H1 (cell line): ENCODE measurements at regions not wholly inside any gene's neighbourhood (a gene's known extent, or its start where the extent isn't known, plus 50 kb on each side); places are given as distances from the start of the nearest gene placed in this dataset.
"Not testable (repeated sequence)": the region's sequence is repeated elsewhere in the genome, so short reads cannot be mapped to it uniquely, and the experiment has no call there.

Source experiments
- CTCF ChIA-PET: fragments of 300-600 bp; sonication (Branson Sonifier 250); formaldehyde crosslinking; loops from one replicate; lab custom pipeline; 2021; ENCODE audit not compliant: partially characterized antibody; lab: Charles Lee
- POLR2A ChIA-PET: fragments of 300-600 bp; sonication (Branson Sonifier 250); formaldehyde crosslinking; loops from one replicate; lab custom pipeline; 2021; ENCODE audit warnings: inconsistent platforms; ENCODE audit not compliant: partially characterized antibody; lab: Charles Lee
- DNase-seq, 2 experiments: peaks; one replicate each; pipeline versions ENCODE4 v3.0.0 to v3.0.0-alpha.2; 2010 to 2022; ENCODE audit warnings: low spot score in 2 of 2, low read depth in 1 of 2, mixed read lengths in 1 of 2
- FAIRE-seq: peaks from 2 replicates; lab custom pipeline; 2011; peaks lifted over from hg19 to GRCh38; lab: Jason Lieb, UNC
- H2AFZ ChIP-seq: 2 replicates; pipeline ENCODE4 v1.8.1; 2012; ENCODE audit warnings: low read length, inconsistent platforms
- H2AK5ac ChIP-seq: 2 replicates; pipeline ENCODE4 v1.6.1; 2013; ENCODE audit warnings: low read depth, low read length
- H2BK120ac ChIP-seq: replicated peaks from 2 replicates; pipeline ENCODE3; 2013; ENCODE audit warnings: low read depth, low read length, inconsistent platforms
- H2BK12ac ChIP-seq: 2 replicates; pipeline ENCODE4 v1.6.1; 2013; ENCODE audit warnings: low read depth, low read length
- H2BK15ac ChIP-seq: 2 replicates; pipeline ENCODE4 v1.6.1; 2013; ENCODE audit warnings: low read length
- H2BK20ac ChIP-seq: 2 replicates; pipeline ENCODE4 v1.6.1; 2013; ENCODE audit warnings: low read length
- H2BK5ac ChIP-seq: 2 replicates; pipeline ENCODE4 v1.6.1; 2013; ENCODE audit warnings: low read depth, low read length
- H3K14ac ChIP-seq: 2 replicates; pipeline ENCODE4 v1.6.1; 2013; ENCODE audit warnings: inconsistent platforms; ENCODE audit not compliant: insufficient read length
- H3K18ac ChIP-seq: 2 replicates; pipeline ENCODE4 v1.6.1; 2013; ENCODE audit warnings: low read length; ENCODE audit errors: extremely low read depth
- H3K23ac ChIP-seq: 2 replicates; pipeline ENCODE4 v1.6.1; 2013; ENCODE audit warnings: inconsistent platforms; ENCODE audit not compliant: insufficient read length
- H3K23me2 ChIP-seq: 2 replicates; pipeline ENCODE4 v1.6.1; 2013; ENCODE audit warnings: low read depth, low read length
- H3K27ac ChIP-seq: 2 replicates; pipeline ENCODE4 v1.6.1; 2011; ENCODE audit warnings: low read depth, low read length, inconsistent platforms
- H3K27me3 ChIP-seq, 4 experiments: replicated peaks in 1 of 4; 1 replicate in 1 of 4; 2 replicates in 3 of 4; pipeline versions ENCODE4 v1.6.1 to v1.8.1; 2011 to 2013; ENCODE audit warnings: low read length in 3 of 4, mild to moderate bottlenecking in 3 of 4, inconsistent platforms in 2 of 4, mixed read lengths in 2 of 4, moderate library complexity in 1 of 4; ENCODE audit not compliant: control insufficient read depth in 3 of 4, insufficient read depth in 3 of 4; ENCODE audit errors: extremely low read depth in 1 of 4
- H3K36me3 ChIP-seq, 4 experiments: 2 replicates each; pipeline versions ENCODE4 v1.6.1 to v1.8.1; 2011 to 2013; ENCODE audit warnings: mild to moderate bottlenecking in 4 of 4, low read length in 3 of 4, moderate library complexity in 2 of 4, control low read depth in 1 of 4, inconsistent platforms in 1 of 4; ENCODE audit not compliant: insufficient read depth in 4 of 4, control insufficient read depth in 2 of 4
- H3K4ac ChIP-seq: replicated peaks from 2 replicates; pipeline ENCODE3; 2013; ENCODE audit warnings: low read length, low read depth, mixed read lengths, inconsistent platforms; ENCODE audit not compliant: insufficient read length
- H3K4me1 ChIP-seq, 4 experiments: replicated peaks in 1 of 4; 1 replicate in 1 of 4; 2 replicates in 3 of 4; pipeline versions ENCODE4 v1.6.1 to v1.8.1; 2011 to 2013; ENCODE audit warnings: low read length in 3 of 4, inconsistent platforms in 2 of 4, mixed read lengths in 1 of 4; ENCODE audit not compliant: insufficient read depth in 4 of 4, control insufficient read depth in 3 of 4
- H3K4me2 ChIP-seq, 2 experiments: 2 replicates each; pipeline versions ENCODE4 v1.6.1 to v1.8.1; 2011 to 2013; ENCODE audit warnings: low read depth in 2 of 2, low read length in 2 of 2, control low read depth in 1 of 2, inconsistent platforms in 1 of 2, mild to moderate bottlenecking in 1 of 2; ENCODE audit not compliant: insufficient read depth in 1 of 2
- H3K4me3 ChIP-seq, 4 experiments: fragments of 200-600, 300-600 bp in 1 of 4; sonication (generic), shearing (Covaris generic), sonication (Bioruptor Twin) in 1 of 4; 2 replicates each; pipeline versions ENCODE4 v1.5.1 to v1.8.1; 2011 to 2016; ENCODE audit warnings: low read length in 4 of 4, low read depth in 3 of 4, control low read depth in 2 of 4, inconsistent platforms in 2 of 4, mild to moderate bottlenecking in 2 of 4, mixed read lengths in 1 of 4, moderate library complexity in 1 of 4; ENCODE audit not compliant: insufficient read depth in 2 of 4; ENCODE audit errors: extremely low read depth in 1 of 4
- H3K56ac ChIP-seq: replicated peaks from 2 replicates; pipeline ENCODE3; 2013; ENCODE audit warnings: low read depth, mild to moderate bottlenecking, mixed read lengths, low read length, inconsistent platforms; ENCODE audit not compliant: insufficient read length
- H3K79me1 ChIP-seq: 2 replicates; pipeline ENCODE4 v1.6.1; 2013; ENCODE audit warnings: low read depth, low read length, control low read depth
- H3K79me2 ChIP-seq, 2 experiments: 2 replicates each; pipeline versions ENCODE4 v1.6.1 to v1.8.1; 2012 to 2013; ENCODE audit warnings: low read length in 2 of 2, mild to moderate bottlenecking in 2 of 2, inconsistent platforms in 1 of 2; ENCODE audit not compliant: insufficient read depth in 2 of 2, control insufficient read depth in 1 of 2
- H3K9ac ChIP-seq, 4 experiments: replicated peaks in 1 of 4; 1 replicate in 1 of 4; 2 replicates in 3 of 4; pipeline versions ENCODE4 v1.6.1 to v1.8.1; 2011 to 2013; ENCODE audit warnings: low read depth in 3 of 4, low read length in 3 of 4, control low read depth in 2 of 4, mild to moderate bottlenecking in 2 of 4, moderate library complexity in 2 of 4, inconsistent platforms in 1 of 4; ENCODE audit errors: extremely low read depth in 1 of 4
- H3K9me3 ChIP-seq, 2 experiments: 2 replicates each; pipeline versions ENCODE4 v1.6.1 to v1.8.1; 2012 to 2013; ENCODE audit warnings: mild to moderate bottlenecking in 2 of 2, moderate library complexity in 2 of 2, control low read depth in 1 of 2, inconsistent platforms in 1 of 2, low read depth in 1 of 2, low read length in 1 of 2, mixed read lengths in 1 of 2; ENCODE audit not compliant: insufficient read depth in 2 of 2
- H4K20me1 ChIP-seq, 2 experiments: replicated peaks in 1 of 2; 2 replicates each; pipeline versions ENCODE3 to v1.8.1; 2011 to 2013; ENCODE audit warnings: inconsistent platforms in 2 of 2, low read length in 2 of 2, mild to moderate bottlenecking in 1 of 2; ENCODE audit not compliant: insufficient read depth in 2 of 2, control insufficient read depth in 1 of 2
- H4K5ac ChIP-seq: 2 replicates; pipeline ENCODE4 v1.6.1; 2013; ENCODE audit warnings: low read length, low read depth, mixed read lengths, inconsistent platforms; ENCODE audit not compliant: insufficient read length
- H4K8ac ChIP-seq: 2 replicates; pipeline ENCODE4 v1.8.0; 2013; ENCODE audit warnings: mild to moderate bottlenecking, moderate library complexity, low read length, inconsistent platforms; ENCODE audit not compliant: insufficient read depth; ENCODE audit errors: extremely low read depth
- H4K91ac ChIP-seq: replicated peaks from 2 replicates; pipeline ENCODE3; 2013; ENCODE audit warnings: low read length, mixed read lengths, inconsistent platforms; ENCODE audit not compliant: insufficient read length
- WGBS, 2 experiments: shearing (Covaris generic) in 1 of 2; methylation state at CpG; one replicate each; pipeline versions ENCODE4 v1.1.6 to v1.1.7; 2013 to 2015; ENCODE audit warnings: low lambda C conversion rate in 2 of 2, mixed read lengths in 2 of 2, inconsistent platforms in 1 of 2, low coverage in 1 of 2, missing lambda C conversion rate in 1 of 2; ENCODE audit not compliant: insufficient replicate concordance in 2 of 2, insufficient coverage in 1 of 2, insufficient read length in 1 of 2; ENCODE audit errors: extremely low coverage in 1 of 2, missing lambda C conversion rate in 1 of 2; 5-methylcytosine and 5-hydroxymethylcytosine counted together

- H4K5ac ChIP-seq, H3K27ac ChIP-seq, H3K4ac ChIP-seq, H3K18ac ChIP-seq, H2BK5ac ChIP-seq, H3K4me3 ChIP-seq, H2BK15ac ChIP-seq, H2AK5ac ChIP-seq, CTCF ChIA-PET, H3K14ac ChIP-seq, H3K4me2 ChIP-seq, H3K56ac ChIP-seq, H2BK12ac ChIP-seq, H3K27me3 ChIP-seq, H2AFZ ChIP-seq, H3K9ac ChIP-seq, H4K91ac ChIP-seq, H4K8ac ChIP-seq, H3K4me1 ChIP-seq, FAIRE-seq, H2BK120ac ChIP-seq, H3K23ac ChIP-seq, H4K20me1 ChIP-seq, H2BK20ac ChIP-seq, H3K9me3 ChIP-seq, H3K79me2 ChIP-seq, DNase-seq, POLR2A ChIA-PET, H3K36me3 ChIP-seq, H3K79me1 ChIP-seq: not testable (repeated sequence)
- peaks cover 13% of the 10 kb centered on the region; the same call in 1 of the 2 replicates for H3K23me2 ChIP-seq
- WGBS, 2 experiments = 86% methylated on average over 11 of the region's 12 CpGs; no CpG with 5 or more reads in 1 of the 2 experiments
These were observed 206.3 kb downstream of the NPIPB11 start for GRCh38 chr16:29200135-29200601.

DNA sequence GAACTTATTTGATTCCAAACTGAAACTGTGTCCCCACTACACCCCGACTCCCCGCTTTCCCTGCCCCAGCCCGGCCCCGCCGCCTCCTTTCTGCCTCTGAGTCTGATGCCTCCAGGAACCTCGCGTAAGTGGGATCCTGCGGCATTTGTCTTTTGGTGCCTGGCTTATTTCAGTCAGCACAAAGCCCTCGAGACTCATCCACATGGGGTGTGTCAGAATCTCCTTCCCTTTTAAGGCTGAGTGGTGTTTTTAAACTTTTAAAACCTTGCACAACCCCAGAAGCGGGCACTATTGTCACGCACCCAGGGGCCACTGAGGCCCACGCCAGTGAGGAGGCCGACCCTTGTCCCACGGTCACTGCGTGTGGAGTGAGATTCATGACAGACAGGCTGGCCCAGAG, 206.9 kb downstream of the NPIPB11 start:
- H2AK5ac ChIP-seq, CTCF ChIA-PET, H3K18ac ChIP-seq, H2BK120ac ChIP-seq, H3K4ac ChIP-seq, H3K36me3 ChIP-seq, POLR2A ChIA-PET, H3K56ac ChIP-seq, H3K27ac ChIP-seq, H2BK5ac ChIP-seq, FAIRE-seq, H3K9ac ChIP-seq, H3K23ac ChIP-seq, H4K20me1 ChIP-seq, H3K4me2 ChIP-seq, H2BK20ac ChIP-seq, H4K91ac ChIP-seq, H2AFZ ChIP-seq, H4K5ac ChIP-seq, H3K4me1 ChIP-seq, H3K27me3 ChIP-seq, H3K9me3 ChIP-seq, H3K4me3 ChIP-seq, H3K14ac ChIP-seq, H4K8ac ChIP-seq, H2BK15ac ChIP-seq, H3K79me2 ChIP-seq, H3K79me1 ChIP-seq, H2BK12ac ChIP-seq: not testable (repeated sequence)
- peak in 1 of 2 experiments; percentile 35 for DNase-seq
- WGBS, 2 experiments = 90% methylated on average over 13 of the region's 15 CpGs; no CpG with 5 or more reads in 1 of the 2 experiments
- peaks cover 13% of the 10 kb centered on the region; the same call in 1 of the 2 replicates for H3K23me2 ChIP-seq
